ENCODE measurements at regions not wholly inside any gene's neighbourhood (a gene's known extent, or its start where the extent isn't known, plus 50 kb on each side); places are given as distances from the start of the nearest gene placed in this dataset.

DNA sequence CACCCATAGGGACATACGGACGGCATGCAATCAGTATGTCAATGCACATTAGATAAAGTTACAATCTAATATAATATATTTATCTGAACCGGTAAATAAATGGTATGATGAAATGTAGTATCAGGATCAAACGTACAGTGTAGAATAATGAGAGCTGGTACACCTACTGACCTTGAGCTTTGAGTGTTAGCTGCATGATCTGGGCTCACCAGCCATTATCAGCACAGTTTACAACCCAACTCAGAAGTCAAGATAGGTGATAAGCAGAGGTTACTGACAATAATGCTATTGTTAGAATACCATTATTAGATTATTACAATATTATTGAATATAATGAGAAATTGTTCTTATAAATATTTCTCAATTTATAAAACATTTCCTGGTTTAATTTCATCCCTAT lies 103.0 kb upstream of the ESRRG start:
- no peaks in the 10 kb centered on the region for H3K4me1 ChIP-seq (ENCODE audit: control insufficient read depth in 5 of 5, insufficient read depth in 5 of 5, low read length in 5 of 5)
- no peak overlapping the region for H3K27ac ChIP-seq (ENCODE audit: low read depth, low read length)
- no peaks in the 10 kb centered on the region for H3K27me3 ChIP-seq (ENCODE audit: control insufficient read depth in 5 of 5, insufficient read depth in 4 of 5, low read length in 5 of 5)
- no peaks in the 10 kb centered on the region for H3K9me3 ChIP-seq (ENCODE audit: control insufficient read depth in 5 of 5, low read length in 5 of 5)
- H3K4me3 ChIP-seq (ENCODE audit: low read depth in 1 of 5, low read length in 5 of 5): no peak overlapping the region
- H3K9ac ChIP-seq (ENCODE audit: low read length in 5 of 5): no peak overlapping the region
- H3K36me3 ChIP-seq (ENCODE audit: control insufficient read depth in 5 of 5, insufficient read depth in 5 of 5, low read length in 5 of 5): no peaks in the 10 kb centered on the region

DNA sequence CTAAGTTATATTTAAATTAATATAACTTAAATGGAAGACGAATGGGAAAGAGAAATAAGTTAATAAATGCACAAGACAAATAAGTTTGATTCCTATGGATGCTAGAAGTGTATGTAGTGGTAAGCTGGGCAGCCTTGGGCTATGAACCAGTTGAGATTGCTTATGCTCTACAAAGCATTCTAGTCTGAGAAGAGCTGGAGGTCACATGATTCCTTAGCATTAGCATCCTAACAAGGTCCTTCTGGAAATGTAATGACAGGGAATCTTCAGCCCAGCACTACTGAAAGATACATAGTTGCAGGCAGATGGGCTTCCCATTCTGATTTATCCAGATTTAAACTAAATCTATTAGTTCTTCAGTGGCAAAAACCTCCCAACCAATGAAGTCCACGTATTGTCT lies 102.3 kb upstream of the ESRRG start:
- Histone ChIP-seq H3K36me3 (ENCODE audit: control insufficient read depth in 5 of 5, insufficient read depth in 5 of 5, low read length in 5 of 5) (no peaks in the 10 kb centered on the region), H3K27ac (ENCODE audit: low read depth, low read length) (no peak overlapping the region), H3K9me3 (ENCODE audit: control insufficient read depth in 5 of 5, low read length in 5 of 5) (no peaks in the 10 kb centered on the region), H3K4me3 (ENCODE audit: low read depth in 1 of 5, low read length in 5 of 5) (no peak overlapping the region), H3K4me1 (ENCODE audit: control insufficient read depth in 5 of 5, insufficient read depth in 5 of 5, low read length in 5 of 5) (no peaks in the 10 kb centered on the region), H3K27me3 (ENCODE audit: control insufficient read depth in 5 of 5, insufficient read depth in 4 of 5, low read length in 5 of 5) (no peaks in the 10 kb centered on the region), H3K9ac (ENCODE audit: low read length in 5 of 5) (no peak overlapping the region)

DNA sequence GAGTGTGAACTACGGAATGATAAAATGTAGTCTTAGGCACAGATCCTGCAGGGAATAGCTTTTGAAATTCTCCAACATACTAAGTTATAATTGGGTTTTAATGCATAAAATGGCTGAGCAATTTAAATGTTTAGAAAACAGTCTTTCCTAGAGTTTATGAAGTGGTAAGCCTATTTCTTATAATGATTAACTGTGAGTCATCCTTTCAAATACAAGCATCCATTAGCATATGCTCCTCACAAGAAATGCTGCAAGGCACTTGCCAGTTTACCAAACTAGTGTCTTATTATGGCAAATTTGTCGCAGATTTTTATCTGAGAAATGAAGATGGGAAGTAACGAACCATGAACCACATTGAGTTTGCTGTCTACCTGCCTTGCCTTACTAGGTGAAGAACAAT lies 101.3 kb upstream of the ESRRG start:
- H3K4me1 ChIP-seq (ENCODE audit: control insufficient read depth in 5 of 5, insufficient read depth in 5 of 5, low read length in 5 of 5): no peaks in the 10 kb centered on the region
- no peaks in the 10 kb centered on the region for H3K9me3 ChIP-seq (ENCODE audit: control insufficient read depth in 5 of 5, low read length in 5 of 5)
- H3K36me3 ChIP-seq (ENCODE audit: control insufficient read depth in 5 of 5, insufficient read depth in 5 of 5, low read length in 5 of 5): no peaks in the 10 kb centered on the region
- no peak overlapping the region for H3K9ac ChIP-seq (ENCODE audit: low read length in 5 of 5)
- H3K27ac ChIP-seq (ENCODE audit: low read depth, low read length): no peak overlapping the region
- H3K4me3 ChIP-seq (ENCODE audit: low read depth in 1 of 5, low read length in 5 of 5): no peak overlapping the region
- H3K27me3 ChIP-seq (ENCODE audit: control insufficient read depth in 5 of 5, insufficient read depth in 4 of 5, low read length in 5 of 5): peaks cover 0 to 2% (median 0%) of the 10 kb centered on the region in 5 donors

DNA sequence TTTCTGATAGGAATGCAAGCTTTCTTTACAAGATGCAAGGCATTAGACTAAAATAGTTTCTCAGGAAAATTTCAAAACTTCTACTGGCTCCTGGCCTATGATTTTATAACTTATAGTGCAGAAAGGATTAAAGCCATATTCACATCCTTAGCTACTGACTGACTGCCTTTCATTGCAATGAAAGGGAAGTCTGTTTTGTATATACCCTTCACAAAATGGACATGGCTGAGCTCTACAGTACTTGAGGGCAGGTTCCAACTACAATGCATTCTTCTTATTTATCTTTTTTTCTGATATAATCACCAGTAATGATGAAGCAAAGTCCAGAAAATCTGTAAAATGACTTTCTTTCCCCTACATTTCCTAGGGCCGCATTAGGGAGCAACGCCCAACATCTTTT lies 100.5 kb upstream of the ESRRG start:
- no peaks in the 10 kb centered on the region for H3K36me3 ChIP-seq (ENCODE audit: control insufficient read depth in 5 of 5, insufficient read depth in 5 of 5, low read length in 5 of 5)
- no peak overlapping the region for H3K27ac ChIP-seq (ENCODE audit: low read depth, low read length)
- no peaks in the 10 kb centered on the region for H3K9me3 ChIP-seq (ENCODE audit: control insufficient read depth in 5 of 5, low read length in 5 of 5)
- no peak overlapping the region for H3K9ac ChIP-seq (ENCODE audit: low read length in 5 of 5)
- H3K27me3 ChIP-seq (ENCODE audit: control insufficient read depth in 5 of 5, insufficient read depth in 4 of 5, low read length in 5 of 5): peaks cover 0 to 2% (median 0%) of the 10 kb centered on the region in 5 donors
- H3K4me3 ChIP-seq (ENCODE audit: low read depth in 1 of 5, low read length in 5 of 5): no peak overlapping the region
- H3K4me1 ChIP-seq (ENCODE audit: control insufficient read depth in 5 of 5, insufficient read depth in 5 of 5, low read length in 5 of 5): no peaks in the 10 kb centered on the region

DNA sequence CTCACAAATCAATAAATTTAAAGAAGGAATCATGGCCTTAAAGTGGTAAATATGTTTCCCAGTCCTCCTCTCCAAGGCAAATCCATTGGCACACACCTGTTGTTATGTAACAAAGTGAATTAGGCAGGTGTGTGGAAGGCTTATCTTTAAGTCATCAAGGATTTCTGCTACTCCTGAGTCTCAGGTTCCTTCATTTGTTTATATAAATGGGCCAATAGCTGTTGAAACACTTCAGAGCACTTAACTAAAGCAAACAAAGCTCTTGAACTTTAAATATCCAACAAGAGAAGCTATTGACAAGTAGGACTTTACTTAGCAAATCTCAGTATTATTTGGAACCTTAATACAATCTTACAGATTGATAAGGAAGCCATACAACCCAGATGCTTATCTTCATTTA lies 99.3 kb upstream of the ESRRG start:
- Histone ChIP-seq H3K4me3 (ENCODE audit: low read depth in 1 of 5, low read length in 5 of 5) (no peak overlapping the region), H3K9ac (ENCODE audit: low read length in 5 of 5) (no peak overlapping the region), H3K9me3 (ENCODE audit: control insufficient read depth in 5 of 5, low read length in 5 of 5) (no peaks in the 10 kb centered on the region), H3K27ac (ENCODE audit: low read depth, low read length) (no peak overlapping the region), H3K27me3 (ENCODE audit: control insufficient read depth in 5 of 5, insufficient read depth in 4 of 5, low read length in 5 of 5) (peaks cover 0 to 2% (median 0%) of the 10 kb centered on the region in 5 donors), H3K4me1 (ENCODE audit: control insufficient read depth in 5 of 5, insufficient read depth in 5 of 5, low read length in 5 of 5) (no peaks in the 10 kb centered on the region), H3K36me3 (ENCODE audit: control insufficient read depth in 5 of 5, insufficient read depth in 5 of 5, low read length in 5 of 5) (no peaks in the 10 kb centered on the region)

DNA sequence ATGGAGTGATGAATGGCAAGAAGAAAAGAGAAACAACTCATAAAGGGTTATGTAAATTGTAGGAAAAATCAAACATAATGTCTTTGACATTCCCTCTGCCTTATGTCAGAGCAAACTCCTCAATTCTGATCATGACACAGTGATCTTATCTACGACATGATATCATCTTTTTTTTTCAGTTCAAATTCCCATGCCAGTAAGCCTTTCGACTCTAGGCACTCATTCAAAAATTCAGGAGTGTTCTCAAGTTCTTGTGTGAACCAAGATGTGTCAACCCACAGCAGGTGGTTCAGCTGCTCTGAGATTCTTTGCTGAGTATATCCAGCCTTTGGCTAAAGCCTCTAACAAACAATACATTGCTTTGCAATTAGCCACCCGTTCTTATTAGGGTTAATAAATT lies 97.1 kb upstream of the ESRRG start:
- Histone ChIP-seq H3K27me3 (ENCODE audit: control insufficient read depth in 5 of 5, insufficient read depth in 4 of 5, low read length in 5 of 5) (peaks cover 0 to 2% (median 0%) of the 10 kb centered on the region in 5 donors), H3K4me3 (ENCODE audit: low read depth in 1 of 5, low read length in 5 of 5) (no peak overlapping the region), H3K9ac (ENCODE audit: low read length in 5 of 5) (no peak overlapping the region), H3K27ac (ENCODE audit: low read depth, low read length) (no peak overlapping the region), H3K36me3 (ENCODE audit: control insufficient read depth in 5 of 5, insufficient read depth in 5 of 5, low read length in 5 of 5) (no peaks in the 10 kb centered on the region), H3K4me1 (ENCODE audit: control insufficient read depth in 5 of 5, insufficient read depth in 5 of 5, low read length in 5 of 5) (no peaks in the 10 kb centered on the region), H3K9me3 (ENCODE audit: control insufficient read depth in 5 of 5, low read length in 5 of 5) (no peaks in the 10 kb centered on the region)

DNA sequence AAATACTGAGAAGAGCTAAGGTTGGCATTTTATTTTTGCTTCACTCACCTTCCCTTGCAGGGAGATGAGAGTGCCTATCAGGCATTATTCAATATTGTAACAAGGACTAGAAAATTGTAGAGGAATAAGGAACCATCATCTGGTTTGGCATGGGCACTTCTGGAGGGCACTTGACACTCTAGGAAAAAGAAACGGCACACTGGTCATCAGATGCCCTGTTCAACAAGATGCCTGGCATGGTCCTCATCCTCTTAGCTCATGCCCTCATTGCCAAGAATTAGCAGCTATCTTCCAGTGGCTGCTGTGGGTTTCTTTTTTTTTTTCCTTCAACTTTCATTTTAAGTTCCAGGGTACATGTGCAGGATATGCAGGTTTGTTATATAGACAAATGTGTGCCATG lies 95.1 kb upstream of the ESRRG start:
- no peak overlapping the region for H3K27ac ChIP-seq (ENCODE audit: low read depth, low read length)
- H3K36me3 ChIP-seq (ENCODE audit: control insufficient read depth in 5 of 5, insufficient read depth in 5 of 5, low read length in 5 of 5): no peaks in the 10 kb centered on the region
- no peak overlapping the region for H3K4me3 ChIP-seq (ENCODE audit: low read depth in 1 of 5, low read length in 5 of 5)
- H3K27me3 ChIP-seq (ENCODE audit: control insufficient read depth in 5 of 5, insufficient read depth in 4 of 5, low read length in 5 of 5): peaks cover 0 to 2% (median 0%) of the 10 kb centered on the region in 5 donors
- H3K9me3 ChIP-seq (ENCODE audit: control insufficient read depth in 5 of 5, low read length in 5 of 5): no peaks in the 10 kb centered on the region
- no peaks in the 10 kb centered on the region for H3K4me1 ChIP-seq (ENCODE audit: control insufficient read depth in 5 of 5, insufficient read depth in 5 of 5, low read length in 5 of 5)
- no peak overlapping the region for H3K9ac ChIP-seq (ENCODE audit: low read length in 5 of 5)

DNA sequence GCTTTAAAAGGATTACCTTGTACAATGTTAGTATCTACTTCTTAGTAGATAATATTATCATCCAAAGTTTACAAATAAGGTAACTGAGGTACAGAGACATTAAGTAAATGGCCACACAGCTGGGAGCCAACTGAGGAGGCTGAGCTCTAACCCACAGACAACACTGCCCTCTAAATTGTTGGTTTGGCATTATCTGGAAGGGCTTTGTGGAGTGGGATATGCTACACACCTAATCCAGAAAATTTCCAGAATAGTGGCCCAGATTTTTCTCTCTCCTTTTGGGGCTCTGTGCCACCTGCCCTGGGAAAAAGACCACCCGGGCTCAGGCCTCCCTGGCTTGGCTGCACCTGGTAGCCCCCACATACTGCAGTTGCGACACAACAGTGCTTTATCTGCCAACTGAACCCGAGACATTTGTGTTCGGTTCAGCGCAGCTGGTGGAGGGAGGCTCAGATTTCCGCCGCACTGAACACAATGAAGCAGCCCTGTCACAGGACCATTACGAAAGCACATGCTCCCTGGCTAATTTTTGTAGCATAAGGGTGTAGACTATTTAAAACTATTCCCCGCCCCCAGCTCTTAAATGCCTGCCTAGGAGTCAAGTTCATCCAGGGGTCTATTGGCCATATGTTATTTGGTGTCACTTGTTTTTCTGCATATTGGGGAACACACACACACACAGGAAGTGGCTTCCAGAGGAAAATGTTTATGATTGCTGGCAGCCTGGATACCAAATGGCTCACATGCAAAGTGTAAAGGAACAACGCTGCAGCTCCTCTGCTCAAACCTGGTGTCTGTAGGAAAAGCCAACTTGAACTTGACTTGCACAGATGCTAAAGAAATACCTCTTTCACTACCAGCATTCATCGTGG lies 92.3 kb upstream of the ESRRG start:
- Histone ChIP-seq H3K4me3 (ENCODE audit: low read depth in 1 of 5, low read length in 5 of 5) (no peak overlapping the region), H3K27me3 (ENCODE audit: control insufficient read depth in 5 of 5, insufficient read depth in 4 of 5, low read length in 5 of 5) (peaks cover 0 to 2% (median 0%) of the 10 kb centered on the region in 5 donors), H3K4me1 (ENCODE audit: control insufficient read depth in 5 of 5, insufficient read depth in 5 of 5, low read length in 5 of 5) (no peaks in the 10 kb centered on the region), H3K9me3 (ENCODE audit: control insufficient read depth in 5 of 5, low read length in 5 of 5) (no peaks in the 10 kb centered on the region), H3K36me3 (ENCODE audit: control insufficient read depth in 5 of 5, insufficient read depth in 5 of 5, low read length in 5 of 5) (no peaks in the 10 kb centered on the region), H3K27ac (ENCODE audit: low read depth, low read length) (no peak overlapping the region), H3K9ac (ENCODE audit: low read length in 5 of 5) (no peak overlapping the region)

DNA sequence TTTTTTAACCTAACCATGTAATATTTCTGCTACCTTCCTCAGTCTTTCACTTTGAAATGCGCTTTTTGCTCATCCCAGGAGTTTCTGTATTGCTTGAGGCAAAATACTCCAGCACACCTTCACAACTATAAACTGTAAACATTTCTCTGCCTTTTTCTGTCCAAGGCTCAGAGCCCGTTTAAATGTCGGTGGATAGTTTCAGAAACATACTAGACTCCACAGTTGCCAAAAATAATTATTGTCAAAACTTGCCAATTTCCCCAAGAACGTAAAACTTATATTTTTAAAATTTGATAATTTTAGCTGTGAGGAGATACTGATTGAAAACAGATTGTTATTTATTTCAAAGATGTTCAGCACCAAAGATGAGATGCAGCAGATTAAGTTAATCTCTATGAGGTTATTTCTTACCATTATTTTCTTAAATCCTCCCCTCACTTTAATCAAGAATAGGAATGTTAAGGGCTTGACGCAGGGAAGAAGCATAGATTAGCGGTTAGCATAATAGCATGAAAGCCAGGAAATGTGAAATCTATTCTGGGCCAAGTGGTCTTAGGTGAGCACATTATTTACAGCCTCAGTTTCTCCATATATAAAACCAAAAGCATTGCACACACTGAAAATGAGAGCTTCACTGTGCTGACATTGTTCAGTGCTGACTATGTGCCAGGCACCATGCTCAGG lies 91.5 kb upstream of the ESRRG start:
- H3K27ac ChIP-seq (ENCODE audit: low read depth, low read length): no peak overlapping the region
- no peaks in the 10 kb centered on the region for H3K9me3 ChIP-seq (ENCODE audit: control insufficient read depth in 5 of 5, low read length in 5 of 5)
- H3K4me1 ChIP-seq (ENCODE audit: control insufficient read depth in 5 of 5, insufficient read depth in 5 of 5, low read length in 5 of 5): no peaks in the 10 kb centered on the region
- H3K36me3 ChIP-seq (ENCODE audit: control insufficient read depth in 5 of 5, insufficient read depth in 5 of 5, low read length in 5 of 5): no peaks in the 10 kb centered on the region
- peaks cover 0 to under 1% (median 0%) of the 10 kb centered on the region in 5 donors for H3K27me3 ChIP-seq (ENCODE audit: control insufficient read depth in 5 of 5, insufficient read depth in 4 of 5, low read length in 5 of 5)
- H3K4me3 ChIP-seq (ENCODE audit: low read depth in 1 of 5, low read length in 5 of 5): no peak overlapping the region
- H3K9ac ChIP-seq (ENCODE audit: low read length in 5 of 5): no peak overlapping the region

DNA sequence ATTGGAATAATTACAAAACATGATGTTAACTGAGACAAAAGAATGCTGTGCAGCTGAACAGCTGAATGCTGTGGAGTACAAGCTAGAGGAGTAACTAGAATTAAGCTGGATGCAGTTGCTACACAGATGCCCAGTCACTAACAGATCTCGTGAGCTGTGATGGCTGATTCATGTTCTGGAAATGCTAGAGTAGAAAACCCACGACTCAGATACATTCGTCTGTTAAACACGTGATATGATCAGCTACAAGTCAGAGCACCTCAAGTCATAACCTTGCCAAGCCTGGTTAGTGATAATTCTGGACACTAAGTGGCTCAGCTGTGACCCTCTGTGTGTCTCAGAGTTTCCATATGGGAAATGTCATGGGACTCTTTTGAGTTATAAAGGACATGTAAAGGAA lies 89.7 kb upstream of the ESRRG start:
- Histone ChIP-seq H3K9ac (ENCODE audit: low read length in 5 of 5) (no peak overlapping the region), H3K9me3 (ENCODE audit: control insufficient read depth in 5 of 5, low read length in 5 of 5) (no peaks in the 10 kb centered on the region), H3K4me3 (ENCODE audit: low read depth in 1 of 5, low read length in 5 of 5) (no peak overlapping the region), H3K27ac (ENCODE audit: low read depth, low read length) (no peak overlapping the region), H3K36me3 (ENCODE audit: control insufficient read depth in 5 of 5, insufficient read depth in 5 of 5, low read length in 5 of 5) (no peaks in the 10 kb centered on the region), H3K27me3 (ENCODE audit: control insufficient read depth in 5 of 5, insufficient read depth in 4 of 5, low read length in 5 of 5) (no peaks in the 10 kb centered on the region), H3K4me1 (ENCODE audit: control insufficient read depth in 5 of 5, insufficient read depth in 5 of 5, low read length in 5 of 5) (no peaks in the 10 kb centered on the region)
